ENCODE measurements at regions not wholly inside any gene's neighbourhood (a gene's known extent, or its start where the extent isn't known, plus 50 kb on each side); places are given as distances from the start of the nearest gene placed in this dataset.

- in situ Hi-C loops (cut with HindIII; ENCODE audit: extremely low pct_ligation_motif_present, low pct_unique_long_range_greater_than_20kb), result no loop called here
- Histone ChIP-seq H3K27ac (ENCODE audit: extremely low read length, insufficient read depth, low read length) (no peak overlapping the region), H2AFZ (ENCODE audit: low read length) (no peak overlapping the region), H3K79me2 (ENCODE audit: insufficient read depth, low read length) (no peaks in the 10 kb centered on the region), H3K4me3 (replicated peaks in 1 of 3; ENCODE audit: insufficient read depth in 1 of 3, low read depth in 2 of 3, low read length in 3 of 3) (no peak overlapping the region), H3K36me3 (replicated peaks in 1 of 2; ENCODE audit: control insufficient read depth in 1 of 2, insufficient read depth in 2 of 2, low read length in 2 of 2) (no peaks in the 10 kb centered on the region), H3K4me2 (ENCODE audit: low read depth, low read length) (no peak overlapping the region), H3K9me3 (ENCODE audit: low read length) (peaks cover 5% of the 10 kb centered on the region; the same call in 1 of the 2 replicates), H3K27me3 (ENCODE audit: control insufficient read depth in 1 of 2, insufficient read depth in 2 of 2, low read length in 2 of 2) (no peaks in the 10 kb centered on the region; a peak in 1 of 5 replicates), H3K9ac (ENCODE audit: insufficient read depth, low read depth, low read length) (no peak overlapping the region), H3K4me1 (ENCODE audit: insufficient read depth, low read length) (no peaks in the 10 kb centered on the region), H4K20me1 (ENCODE audit: insufficient read depth, low read length) (no peaks in the 10 kb centered on the region)
- FAIRE-seq (no peak), ATAC-seq (no peak), DNase-seq (ENCODE audit: low spot score) (no peak)
- ChIA-PET POLR2A (no interaction called here), CTCF (ENCODE audit: low intra/inter-chr PET ratio, low total read pairs) (no interaction called here)
- WGBS (ENCODE audit: low lambda C conversion rate), result 0% methylated on average over 1 of the region's 1 CpG
- intact Hi-C loops (cut with micrococcal nuclease; ENCODE audit: unreplicated experiment), result loop anchor here (5.0 kb wide), 1 partner anchor 1969 kb away; no protein-coding TSS in a partner anchor
- TF ChIP-seq, protein P1, sequence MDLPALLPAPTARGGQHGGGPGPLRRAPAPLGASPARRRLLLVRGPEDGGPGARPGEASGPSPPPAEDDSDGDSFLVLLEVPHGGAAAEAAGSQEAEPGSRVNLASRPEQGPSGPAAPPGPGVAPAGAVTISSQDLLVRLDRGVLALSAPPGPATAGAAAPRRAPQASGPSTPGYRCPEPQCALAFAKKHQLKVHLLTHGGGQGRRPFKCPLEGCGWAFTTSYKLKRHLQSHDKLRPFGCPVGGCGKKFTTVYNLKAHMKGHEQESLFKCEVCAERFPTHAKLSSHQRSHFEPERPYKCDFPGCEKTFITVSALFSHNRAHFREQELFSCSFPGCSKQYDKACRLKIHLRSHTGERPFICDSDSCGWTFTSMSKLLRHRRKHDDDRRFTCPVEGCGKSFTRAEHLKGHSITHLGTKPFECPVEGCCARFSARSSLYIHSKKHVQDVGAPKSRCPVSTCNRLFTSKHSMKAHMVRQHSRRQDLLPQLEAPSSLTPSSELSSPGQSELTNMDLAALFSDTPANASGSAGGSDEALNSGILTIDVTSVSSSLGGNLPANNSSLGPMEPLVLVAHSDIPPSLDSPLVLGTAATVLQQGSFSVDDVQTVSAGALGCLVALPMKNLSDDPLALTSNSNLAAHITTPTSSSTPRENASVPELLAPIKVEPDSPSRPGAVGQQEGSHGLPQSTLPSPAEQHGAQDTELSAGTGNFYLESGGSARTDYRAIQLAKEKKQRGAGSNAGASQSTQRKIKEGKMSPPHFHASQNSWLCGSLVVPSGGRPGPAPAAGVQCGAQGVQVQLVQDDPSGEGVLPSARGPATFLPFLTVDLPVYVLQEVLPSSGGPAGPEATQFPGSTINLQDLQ (CRISPR knock-in tag; IDR thresholded peaks at IDR 0.05), result no peak
- TF ChIP-seq CREB1 (IDR thresholded peaks at IDR 0.05) (peak; percentile 47; the same call in 1 of the 2 replicates), CREB1 (CRISPR knock-in tag; IDR thresholded peaks at IDR 0.05) (no peak)
- BruUV-seq (replicated peaks), result no TSS peak
These were observed 116.3 kb upstream of the ITGA4 start for GRCh38 chr2:181340891-181341290.

GRCh38 chr2:181341855-181342600 lies 115.2 kb upstream of the ITGA4 start:
- Histone ChIP-seq H3K27ac (ENCODE audit: extremely low read length, insufficient read depth, low read length) (no peak overlapping the region), H3K79me2 (ENCODE audit: insufficient read depth, low read length) (no peaks in the 10 kb centered on the region), H3K9ac (ENCODE audit: insufficient read depth, low read depth, low read length) (no peak overlapping the region), H3K36me3 (replicated peaks in 1 of 2; ENCODE audit: control insufficient read depth in 1 of 2, insufficient read depth in 2 of 2, low read length in 2 of 2) (no peaks in the 10 kb centered on the region), H3K4me1 (ENCODE audit: insufficient read depth, low read length) (no peaks in the 10 kb centered on the region), H3K27me3 (ENCODE audit: control insufficient read depth in 1 of 2, insufficient read depth in 2 of 2, low read length in 2 of 2) (no peaks in the 10 kb centered on the region; a peak in 1 of 5 replicates), H3K4me2 (ENCODE audit: low read depth, low read length) (no peak overlapping the region), H2AFZ (ENCODE audit: low read length) (no peak overlapping the region), H4K20me1 (ENCODE audit: insufficient read depth, low read length) (no peaks in the 10 kb centered on the region), H3K4me3 (replicated peaks in 1 of 3; ENCODE audit: insufficient read depth in 1 of 3, low read depth in 2 of 3, low read length in 3 of 3) (no peak overlapping the region), H3K9me3 (ENCODE audit: low read length) (peaks cover 6% of the 10 kb centered on the region; the same call in 1 of the 2 replicates)
- TF ChIP-seq ZFP36L2 (CRISPR knock-in tag; IDR thresholded peaks at IDR 0.05) (no peak), MIER3 (CRISPR knock-in tag; IDR thresholded peaks at IDR 0.05; ENCODE audit: borderline replicate concordance) (no peak), POLR2AphosphoS5 (IDR thresholded peaks at IDR 0.05; ENCODE audit: low read depth, low read length) (no peak), CEBPB (IDR thresholded peaks at IDR 0.05; ENCODE audit: borderline replicate concordance, low read depth, low read length) (0 out of 2 replicates have a peak, but pooled peaks have one; percentile 15), ETV6 (CRISPR knock-in tag; conservative IDR thresholded peaks at IDR 0.05) (no peak)
- WGBS (ENCODE audit: low lambda C conversion rate), result 0% methylated on average over 2 of the region's 2 CpGs
- DNase-seq (ENCODE audit: low spot score) (no peak), ATAC-seq (no peak), FAIRE-seq (no peak)
- intact Hi-C loops (cut with micrococcal nuclease; ENCODE audit: unreplicated experiment) (loop anchor here (5.0 kb wide), 1 partner anchor 1970 kb away; no protein-coding TSS in a partner anchor), in situ Hi-C loops (cut with HindIII; ENCODE audit: extremely low pct_ligation_motif_present, low pct_unique_long_range_greater_than_20kb) (no loop called here)
- POLR2A ChIA-PET, result no interaction called here
- CTCF ChIA-PET (ENCODE audit: low intra/inter-chr PET ratio, low total read pairs), result no interaction called here
- no TSS peak for BruUV-seq (replicated peaks)

Data from HepG2 (cell line).